T1000 (cell line): ENCODE measurements at regions not wholly inside any gene's neighbourhood (a gene's known extent, or its start where the extent isn't known, plus 50 kb on each side); places are given as distances from the start of the nearest gene placed in this dataset.

ENCODE experiments used
- DNase-seq: peaks from one replicate; lab custom pipeline; 2025; ENCODE audit warnings: mixed read lengths; lab: John Stamatoyannopoulos, UW

GRCh38 chr2:139835101-139835500 is 1054.9 kb upstream of the NXPH2 start:
- no peak for DNase-seq

- no peak for DNase-seq
These were observed 1047.8 kb upstream of the NXPH2 start for GRCh38 chr2:139828011-139828410.

DNA sequence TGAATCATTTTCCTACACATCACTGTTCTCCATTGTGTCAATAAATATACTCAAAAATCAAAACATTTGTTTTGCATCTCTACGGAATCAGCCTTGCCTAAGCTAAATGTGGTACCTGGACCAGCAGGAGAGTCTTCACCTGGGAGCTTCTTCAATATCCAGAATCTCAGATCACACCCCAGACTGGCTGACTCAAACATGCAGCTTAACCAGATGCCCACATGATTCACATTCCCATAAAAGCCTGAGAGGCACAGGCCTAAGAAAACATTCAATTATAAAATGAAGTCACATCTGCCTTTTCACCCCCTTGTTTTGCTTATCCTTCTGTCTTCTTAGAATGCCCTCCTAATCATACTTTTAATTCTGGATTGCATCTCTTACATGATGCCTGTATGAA is 1045.5 kb upstream of the NXPH2 start:
- peak; percentile 2 for DNase-seq

DNA sequence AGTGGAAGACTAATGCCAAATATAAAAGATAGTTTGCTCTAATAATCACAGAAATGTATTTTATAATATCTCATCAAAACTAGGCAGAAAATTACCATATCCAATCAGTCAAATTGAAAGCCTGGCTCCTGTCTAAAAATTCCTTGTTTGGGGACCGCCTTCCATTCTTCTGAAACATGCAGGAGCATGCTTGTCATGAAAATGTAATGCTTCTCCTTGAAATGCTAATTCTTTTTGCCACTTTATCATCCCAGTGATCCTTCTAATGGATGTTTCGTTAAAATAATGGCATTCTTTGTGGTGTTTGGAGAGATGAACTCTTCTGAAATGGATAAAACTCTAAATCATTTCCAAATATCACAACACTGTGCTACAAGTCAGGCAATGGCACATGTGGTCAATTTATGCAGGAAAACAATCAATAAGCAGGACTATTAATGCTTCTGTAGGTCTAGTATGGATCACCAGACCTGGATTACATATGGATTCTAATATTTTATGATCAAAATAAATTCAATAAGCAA is 1039.1 kb upstream of the NXPH2 start:
- DNase-seq, result no peak

DNA sequence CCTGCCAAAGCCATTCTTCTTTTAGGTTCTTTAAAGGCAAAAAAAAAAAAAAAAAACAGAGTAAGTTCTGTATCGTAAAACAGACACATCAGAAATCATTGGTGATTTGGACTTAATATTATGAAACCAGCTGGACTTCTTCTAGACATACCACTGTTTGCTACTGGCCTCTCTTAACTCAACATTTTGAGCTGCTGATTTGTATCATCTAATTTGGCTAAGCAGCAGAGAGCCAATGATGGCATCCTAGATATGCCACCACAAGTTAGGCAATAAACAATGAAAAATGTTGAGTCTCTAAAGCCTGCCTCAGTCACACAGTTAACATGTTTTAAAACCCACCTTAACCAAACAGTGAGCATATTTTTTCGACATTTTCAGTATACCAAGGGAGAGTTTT is 1034.3 kb upstream of the NXPH2 start:
- no peak for DNase-seq

DNA sequence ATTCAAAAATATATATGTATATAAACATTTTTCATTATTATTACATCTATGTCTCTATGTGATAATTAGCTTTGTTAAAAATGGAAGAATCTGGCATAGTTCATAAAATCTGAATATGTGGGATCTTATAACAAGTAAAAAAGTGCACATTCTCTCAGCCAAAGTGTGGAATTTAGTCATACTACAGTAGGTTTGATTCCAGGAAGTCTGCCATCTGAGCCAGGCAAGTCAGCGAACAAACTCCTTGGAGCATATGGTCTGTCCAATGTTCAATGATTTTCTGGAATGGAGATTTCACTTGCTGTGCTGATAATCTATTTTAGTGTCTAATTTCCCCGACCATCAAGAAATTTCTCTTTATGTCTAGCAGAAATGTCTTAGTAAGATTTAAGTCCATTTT is 1033.2 kb upstream of the NXPH2 start:
- DNase-seq, result no peak

DNA sequence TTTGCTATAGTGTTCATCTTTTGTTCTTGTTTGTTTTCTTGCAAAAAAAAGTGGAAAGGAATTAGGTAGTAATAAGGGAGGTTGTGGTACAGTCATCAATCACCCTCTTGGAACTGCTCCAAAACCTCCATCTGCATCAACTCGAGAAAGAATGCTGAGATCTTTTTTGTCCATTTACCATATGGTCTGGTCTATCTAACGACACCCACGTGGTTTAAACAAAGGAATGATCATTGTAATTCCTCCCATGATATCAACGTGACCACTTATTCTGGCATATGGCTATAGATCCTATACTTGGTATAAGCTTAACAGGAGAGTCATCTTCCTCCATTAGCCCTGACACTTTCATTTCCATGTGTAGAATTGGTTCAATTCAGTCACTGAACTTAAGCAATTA is 1025.3 kb upstream of the NXPH2 start:
- no peak for DNase-seq

GRCh38 chr2:139798391-139798790 is 1018.2 kb upstream of the NXPH2 start:
- DNase-seq, result no peak

GRCh38 chr2:139790807-139791752 is 1010.9 kb upstream of the NXPH2 start:
- no peak for DNase-seq

- no peak for DNase-seq
These were observed 1009.9 kb upstream of the NXPH2 start for GRCh38 chr2:139790136-139790535.

GRCh38 chr2:139778732-139779131 is 998.5 kb upstream of the NXPH2 start:
- no peak for DNase-seq

- no peak for DNase-seq
These were observed 993.6 kb upstream of the NXPH2 start for GRCh38 chr2:139773720-139774277.

- DNase-seq, result no peak
These were observed 989.4 kb upstream of the NXPH2 start for GRCh38 chr2:139769633-139770032.

DNA sequence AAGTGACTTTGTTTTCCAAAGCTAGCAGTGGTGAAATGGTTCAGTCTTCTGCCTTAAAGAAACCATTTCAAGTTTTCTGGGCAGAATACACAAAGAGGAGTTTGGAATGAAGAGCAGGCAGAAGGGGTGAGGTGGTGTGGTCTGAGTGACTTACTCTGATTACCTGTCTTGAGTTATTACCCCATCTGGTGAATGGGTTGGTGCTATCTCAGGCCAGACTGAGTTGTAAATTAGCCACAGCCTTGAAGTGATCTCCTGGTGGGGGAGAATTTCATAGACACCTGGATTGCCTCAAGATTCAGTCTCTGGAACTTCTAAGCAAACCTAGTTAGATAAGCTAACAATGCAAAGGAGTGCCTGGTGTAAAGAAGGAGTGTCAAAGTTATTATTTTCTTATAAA is 983.5 kb upstream of the NXPH2 start:
- no peak for DNase-seq

DNA sequence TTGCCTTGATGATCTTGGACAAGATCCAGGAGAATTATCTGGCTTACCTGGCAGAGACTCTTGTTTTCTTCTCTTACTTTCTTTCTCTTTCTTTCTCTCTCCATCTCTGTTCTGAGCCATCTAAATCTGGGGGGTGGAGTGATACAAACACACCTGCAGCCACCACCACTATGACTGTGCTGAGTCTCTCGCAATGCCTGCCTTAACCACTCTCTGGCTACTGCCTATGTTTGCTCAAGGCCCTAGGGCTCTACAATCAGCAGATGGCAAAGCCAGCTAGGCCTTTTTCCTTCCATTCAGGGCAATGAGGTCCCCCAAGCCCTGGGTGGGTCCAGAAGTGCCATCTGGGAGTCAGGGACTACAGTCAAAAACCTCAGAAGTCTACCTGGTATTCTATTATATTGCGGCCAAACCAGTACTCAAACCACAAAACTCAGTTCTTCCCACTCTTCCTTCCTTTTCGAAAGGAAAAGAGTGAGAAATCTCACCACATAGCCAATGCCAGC is 978.9 kb upstream of the NXPH2 start:
- DNase-seq, result no peak

DNA sequence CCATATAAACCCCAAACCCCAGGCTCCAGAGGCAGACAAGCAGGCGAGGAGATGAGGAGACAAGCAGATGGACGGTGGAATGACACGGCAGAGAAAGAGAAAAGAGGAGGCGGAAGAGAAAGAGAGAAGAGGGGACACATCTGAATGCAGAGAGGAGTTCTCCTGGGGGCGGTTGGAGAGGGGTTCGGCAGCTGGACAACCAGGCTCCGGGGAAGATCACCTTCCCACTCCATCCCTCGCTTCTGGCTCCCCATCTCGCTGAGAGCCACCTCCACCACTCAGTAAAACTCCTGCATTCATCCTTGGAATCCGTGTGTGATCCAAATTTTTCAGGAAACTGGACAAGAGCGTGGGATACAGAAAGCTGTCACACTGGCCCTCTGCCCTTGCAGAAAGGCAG is 966.7 kb upstream of the NXPH2 start:
- no peak for DNase-seq

DNA sequence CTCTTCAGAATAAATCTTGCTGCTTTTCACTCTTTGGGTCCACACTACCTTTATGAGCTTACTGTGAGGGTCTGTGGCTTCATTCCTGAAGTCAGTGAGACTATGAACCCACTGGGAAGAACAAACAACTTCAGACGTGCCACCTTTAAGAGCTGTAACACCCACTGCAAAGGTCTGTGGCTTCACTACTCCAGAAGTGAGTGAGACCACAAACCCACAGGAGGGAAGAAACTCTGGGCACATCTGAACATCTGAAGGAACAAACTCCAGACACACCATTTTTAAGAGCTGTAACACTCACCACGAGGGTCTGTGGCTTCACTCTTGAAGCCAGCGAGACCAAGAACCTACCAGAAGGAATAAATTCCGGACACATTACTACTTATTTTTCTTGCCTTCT is 964.1 kb upstream of the NXPH2 start:
- DNase-seq, result no peak

GRCh38 chr2:139742216-139743172 is 962.3 kb upstream of the NXPH2 start:
- no peak for DNase-seq

DNA sequence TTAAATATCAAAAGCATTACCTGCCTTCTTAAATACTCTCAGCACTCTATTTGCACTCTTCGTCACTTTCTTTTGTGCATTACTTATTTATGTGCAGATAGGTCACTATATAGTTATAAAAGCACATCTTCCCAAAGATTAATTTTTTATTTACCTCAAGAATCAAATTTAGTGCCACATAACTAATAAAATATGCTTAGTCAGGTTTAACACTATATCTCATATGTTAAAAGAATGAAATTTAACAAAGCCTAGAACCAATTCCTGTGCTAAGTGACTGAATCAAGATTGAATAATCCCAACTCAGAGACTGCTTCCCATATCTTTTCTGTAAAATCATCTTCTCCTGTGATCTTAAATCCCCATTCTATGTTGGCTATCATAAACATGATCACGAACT is 957.5 kb upstream of the NXPH2 start:
- DNase-seq, result no peak

DNA sequence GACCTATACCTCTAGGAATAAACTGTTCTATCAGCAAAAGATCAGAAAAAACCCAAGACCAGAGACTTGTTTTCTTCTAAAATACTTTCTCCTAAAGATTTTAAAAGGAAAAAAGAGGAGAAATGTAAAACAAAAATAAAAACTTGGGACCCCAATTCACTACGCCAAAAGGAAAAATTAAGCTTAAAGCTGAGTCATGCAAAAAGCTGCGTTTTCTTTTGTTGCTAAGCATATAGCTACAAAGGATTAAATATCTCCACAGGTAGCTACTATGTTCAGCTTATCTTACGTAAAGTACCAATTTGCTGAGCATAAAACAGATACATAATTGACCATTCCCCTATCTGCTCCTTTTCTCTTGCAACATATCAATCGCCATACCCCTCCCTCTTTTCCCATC is 950.0 kb upstream of the NXPH2 start:
- no peak for DNase-seq

GRCh38 chr2:139721411-139721995 is 941.3 kb upstream of the NXPH2 start:
- DNase-seq, result no peak

DNA sequence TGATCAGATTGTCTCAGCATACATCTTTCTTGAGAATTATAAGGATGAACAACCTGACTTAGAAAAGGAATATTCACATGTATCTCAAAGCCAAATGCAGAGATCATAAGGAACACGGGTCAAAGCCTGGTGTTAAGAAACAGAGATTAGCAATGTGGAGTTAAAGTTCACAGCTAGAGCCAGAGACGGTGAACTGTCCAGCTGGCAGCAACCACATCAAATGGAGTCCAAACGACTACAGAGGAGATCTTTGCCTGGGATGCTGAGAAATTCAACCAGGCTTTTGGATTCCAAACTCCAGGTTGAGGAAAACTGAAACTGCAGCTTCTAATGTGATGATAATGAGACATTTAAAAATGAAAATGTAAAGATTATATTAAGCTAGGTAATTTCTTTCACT is 939.9 kb upstream of the NXPH2 start:
- no peak for DNase-seq
